Activated naive CD4-positive, alpha-beta T cell (primary cell): ENCODE measurements at regions not wholly inside any gene's neighbourhood (a gene's known extent, or its start where the extent isn't known, plus 50 kb on each side); places are given as distances from the start of the nearest gene placed in this dataset.

Experiments
- DNase-seq, 4 experiments: peaks; one replicate each; lab custom pipeline; 2025; lab: John Stamatoyannopoulos, UW

- DNase-seq: no peak
Observed at GRCh38 chr6:167774881-167775280, 51.8 kb upstream of the AFDN start.

- no peak for DNase-seq
Observed at GRCh38 chr6:167776906-167777627, 49.6 kb upstream of the AFDN start.
